Epithelial cell of esophagus (primary cell): ENCODE measurements at regions not wholly inside any gene's neighbourhood (a gene's known extent, or its start where the extent isn't known, plus 50 kb on each side); places are given as distances from the start of the nearest gene placed in this dataset.

Source experiments
- DNase-seq: peaks from one replicate; pipeline ENCODE4 v3.0.0; 2010; ENCODE audit warnings: low read depth
- H3K4me3 ChIP-seq: 2 replicates; pipeline ENCODE4 v1.5.1; 2011; ENCODE audit warnings: mild to moderate bottlenecking, low read length, control low read depth
- TF ChIP-seq, protein P1 (sequence below): IDR thresholded peaks from 2 replicates; pipeline ENCODE4 v1.5.1; 2011; ENCODE audit warnings: low read depth, mild to moderate bottlenecking, low read length, control low read depth, inconsistent platforms; ENCODE audit not compliant: insufficient read depth; ENCODE audit errors: missing control alignments

DNA sequence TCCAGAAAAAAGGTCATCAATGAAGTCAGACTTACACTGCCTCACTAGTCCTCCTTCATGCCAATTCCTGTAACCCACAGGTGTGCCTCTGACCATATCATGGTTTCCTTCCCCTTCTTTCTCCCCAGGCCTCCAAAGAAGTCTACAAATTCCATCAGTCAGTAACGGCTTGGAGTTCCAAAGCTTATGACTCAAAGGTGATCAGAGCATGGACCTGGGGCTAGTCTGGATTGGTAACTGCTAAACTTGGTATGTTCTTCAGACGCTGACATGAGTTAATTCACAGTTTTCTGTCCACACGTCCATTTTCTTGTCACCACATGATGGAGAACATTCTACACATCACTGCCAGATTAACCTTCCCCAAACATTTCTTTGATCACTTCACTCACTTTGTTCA is 560.4 kb downstream of the ETNK1 start:
- TF ChIP-seq, protein P1, sequence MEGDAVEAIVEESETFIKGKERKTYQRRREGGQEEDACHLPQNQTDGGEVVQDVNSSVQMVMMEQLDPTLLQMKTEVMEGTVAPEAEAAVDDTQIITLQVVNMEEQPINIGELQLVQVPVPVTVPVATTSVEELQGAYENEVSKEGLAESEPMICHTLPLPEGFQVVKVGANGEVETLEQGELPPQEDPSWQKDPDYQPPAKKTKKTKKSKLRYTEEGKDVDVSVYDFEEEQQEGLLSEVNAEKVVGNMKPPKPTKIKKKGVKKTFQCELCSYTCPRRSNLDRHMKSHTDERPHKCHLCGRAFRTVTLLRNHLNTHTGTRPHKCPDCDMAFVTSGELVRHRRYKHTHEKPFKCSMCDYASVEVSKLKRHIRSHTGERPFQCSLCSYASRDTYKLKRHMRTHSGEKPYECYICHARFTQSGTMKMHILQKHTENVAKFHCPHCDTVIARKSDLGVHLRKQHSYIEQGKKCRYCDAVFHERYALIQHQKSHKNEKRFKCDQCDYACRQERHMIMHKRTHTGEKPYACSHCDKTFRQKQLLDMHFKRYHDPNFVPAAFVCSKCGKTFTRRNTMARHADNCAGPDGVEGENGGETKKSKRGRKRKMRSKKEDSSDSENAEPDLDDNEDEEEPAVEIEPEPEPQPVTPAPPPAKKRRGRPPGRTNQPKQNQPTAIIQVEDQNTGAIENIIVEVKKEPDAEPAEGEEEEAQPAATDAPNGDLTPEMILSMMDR: no peak
- DNase-seq: peak; percentile 8
- no peak overlapping the region for H3K4me3 ChIP-seq

DNA sequence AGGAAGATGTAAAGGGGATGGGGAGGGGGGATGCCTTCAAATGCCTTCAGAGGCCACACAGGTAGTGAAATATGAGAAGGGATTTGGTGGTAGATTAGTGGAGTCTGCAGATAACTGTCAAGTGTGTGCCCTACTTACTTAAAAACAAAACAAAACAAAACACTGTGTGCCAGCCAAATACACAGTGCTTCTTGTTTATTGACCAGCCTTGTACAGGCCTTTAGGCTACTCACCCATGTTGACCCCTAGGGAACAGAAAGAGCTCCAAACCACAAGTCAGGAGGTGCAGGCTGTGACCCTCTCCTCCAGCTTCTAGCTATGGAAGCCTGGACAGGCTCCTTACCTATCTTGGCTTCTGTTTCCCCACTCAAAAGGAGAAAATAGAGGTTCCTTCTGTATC is 562.0 kb downstream of the ETNK1 start:
- no peak overlapping the region for H3K4me3 ChIP-seq
- no peak for DNase-seq
- TF ChIP-seq, protein P1: no peak

DNA sequence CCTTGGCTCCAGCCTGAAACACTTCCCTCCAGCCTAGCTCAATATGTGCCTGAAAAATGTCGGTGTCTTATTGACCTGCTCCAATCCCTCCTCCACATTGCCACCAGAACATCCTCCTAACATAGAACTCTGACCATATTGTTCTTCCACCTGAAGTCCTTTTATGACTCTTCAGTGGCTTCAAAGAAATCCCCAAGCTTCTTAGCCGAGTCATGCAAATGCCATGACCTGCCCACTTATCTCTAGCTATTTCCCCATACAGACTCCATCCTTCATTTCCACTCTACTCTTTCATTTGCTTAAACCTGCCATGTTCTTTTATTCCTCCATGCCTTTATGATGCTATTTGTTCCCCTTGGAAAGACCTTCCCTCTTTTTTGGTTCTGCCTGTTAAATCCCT is 568.6 kb downstream of the ETNK1 start:
- no peak overlapping the region for H3K4me3 ChIP-seq
- TF ChIP-seq, protein P1: no peak
- DNase-seq: no peak

DNA sequence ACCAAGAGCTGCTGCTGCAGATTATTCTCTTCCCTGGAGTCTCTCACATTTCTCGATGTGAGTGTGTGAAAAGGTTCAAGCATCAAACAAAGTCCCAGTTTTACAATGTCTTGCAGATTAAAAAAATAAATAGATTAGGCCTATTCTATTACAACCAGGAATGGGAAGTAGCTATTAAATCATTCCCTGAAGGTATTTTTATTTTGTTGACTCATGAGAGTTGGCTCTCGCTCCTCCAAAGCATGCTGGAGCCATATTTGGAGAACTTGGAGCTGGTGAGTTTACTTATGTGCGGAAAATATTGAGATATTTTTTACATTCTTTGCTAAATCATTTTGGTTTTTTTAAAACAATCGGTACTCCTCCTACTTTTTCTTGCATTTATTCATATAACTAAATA is 572.3 kb downstream of the ETNK1 start:
- no peak overlapping the region for H3K4me3 ChIP-seq
- peak; percentile 4 for DNase-seq
- TF ChIP-seq, protein P1: no peak

DNA sequence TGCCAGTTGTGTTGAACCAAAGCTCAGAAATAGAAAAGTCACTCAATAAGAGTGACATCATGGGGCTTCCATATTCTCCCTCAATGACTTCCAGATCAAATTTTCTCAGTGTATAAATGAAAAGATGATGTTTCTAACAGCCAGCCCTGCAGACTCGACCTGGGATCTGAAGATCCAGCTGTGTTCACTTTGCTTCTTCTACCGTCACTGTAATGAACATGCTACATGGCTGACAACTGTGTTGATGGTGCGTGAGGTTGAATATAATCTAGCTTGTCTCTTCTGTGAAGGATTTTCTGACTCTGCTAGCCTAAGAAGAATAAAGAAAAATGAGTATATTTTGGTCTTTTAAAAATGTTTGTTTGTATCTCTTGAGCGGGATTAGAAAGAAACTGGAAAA is 577.8 kb downstream of the ETNK1 start:
- TF ChIP-seq, protein P1: no peak
- no peak for DNase-seq
- H3K4me3 ChIP-seq: no peak overlapping the region

DNA sequence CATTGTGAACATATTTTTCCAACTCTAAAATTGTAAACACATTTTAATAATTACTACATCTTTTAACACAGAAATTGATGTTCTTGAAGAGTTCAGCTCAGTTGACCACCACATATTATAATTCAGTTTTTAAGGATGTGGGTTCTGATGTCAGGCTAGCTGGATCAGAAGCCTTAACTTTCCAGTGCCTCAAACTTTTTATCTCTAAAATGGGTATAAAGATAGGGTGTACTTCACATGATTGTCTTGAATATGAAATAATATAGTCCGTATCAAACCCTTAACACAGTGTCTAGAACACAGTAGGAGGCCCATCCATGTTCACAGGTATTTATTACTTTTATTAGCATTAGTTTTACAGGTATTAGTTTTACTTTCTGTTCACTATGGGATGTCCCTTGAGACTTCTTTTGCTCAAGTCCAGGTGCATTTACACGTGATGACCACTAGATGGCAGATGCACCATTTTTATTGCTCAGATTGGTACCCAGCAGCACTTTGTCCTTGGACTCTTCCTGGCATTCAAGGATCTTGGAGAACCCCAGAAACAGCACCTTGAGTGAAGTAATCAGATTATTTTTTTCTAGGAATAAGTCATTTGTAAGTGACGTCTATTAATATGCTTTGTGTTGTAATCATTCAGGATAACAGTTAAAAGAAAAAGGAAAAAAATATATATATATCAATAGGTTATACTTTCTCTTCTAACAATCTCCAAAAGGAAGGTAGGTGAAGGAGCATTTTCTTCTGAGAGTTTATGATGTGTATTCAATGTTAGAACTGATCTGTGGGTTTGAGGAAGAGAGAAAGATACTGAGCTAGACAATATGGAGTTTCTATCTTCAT is 580.2 kb downstream of the ETNK1 start:
- H3K4me3 ChIP-seq: no peak overlapping the region
- peak; percentile 69 for DNase-seq
- TF ChIP-seq, protein P1: peak; percentile 89

DNA sequence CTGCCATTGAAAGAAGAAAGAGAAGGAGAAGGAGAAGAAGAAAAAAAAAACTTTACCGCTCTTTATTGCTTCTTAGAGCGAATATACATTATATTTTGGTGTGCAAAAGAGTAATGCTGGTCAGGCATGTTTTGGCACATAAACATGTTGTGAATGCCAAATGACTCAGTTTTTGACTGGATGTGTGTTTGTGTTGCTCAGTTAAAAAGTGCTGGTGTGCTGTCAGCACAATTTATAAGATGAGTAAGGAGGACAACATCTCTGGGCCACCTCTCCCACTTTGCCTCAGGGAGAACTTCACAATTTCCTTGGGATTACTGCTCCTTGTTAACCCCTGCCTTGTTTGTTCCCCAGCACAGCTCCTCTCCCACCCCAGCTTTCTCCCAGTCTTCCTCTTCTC is 584.8 kb downstream of the ETNK1 start:
- peak; percentile 86 for DNase-seq
- TF ChIP-seq, protein P1: no peak

More for the DNA sequence above, 584.8 kb downstream of the ETNK1 start:
- no peak overlapping the region for H3K4me3 ChIP-seq
